Vagina (tissue), 2 donors: ENCODE measurements at regions not wholly inside any gene's neighbourhood (a gene's known extent, or its start where the extent isn't known, plus 50 kb on each side); places are given as distances from the start of the nearest gene placed in this dataset.

Experiments
- POLR2A ChIP-seq, 2 donors: fragments of 450-650 bp; IDR thresholded peaks; one replicate each; pipeline ENCODE4 v1.6.1; 2017; ENCODE audit warnings: antibody characterized with exemption in 2 of 2, mild to moderate bottlenecking in 2 of 2, moderate library complexity in 2 of 2
- POLR2AphosphoS5 ChIP-seq, 2 donors: sonication (generic); formaldehyde crosslinking; IDR thresholded peaks; one replicate each; pipeline ENCODE4 v1.9.0; 2017; ENCODE audit warnings: antibody characterized with exemption in 2 of 2, mild to moderate bottlenecking in 2 of 2, low read depth in 1 of 2; ENCODE audit not compliant: insufficient read depth in 1 of 2
- TF ChIP-seq, protein P1 (sequence below), 3 experiments: fragments of 450-650 bp in 2 of 3; fragments of 200-600 bp in 1 of 3; sonication (generic) in 1 of 3; IDR thresholded peaks; one replicate each; pipeline ENCODE4 v1.5.1; 2017 to 2019; ENCODE audit warnings: antibody characterized with exemption in 3 of 3, mild to moderate bottlenecking in 2 of 3, moderate library complexity in 2 of 3

DNA sequence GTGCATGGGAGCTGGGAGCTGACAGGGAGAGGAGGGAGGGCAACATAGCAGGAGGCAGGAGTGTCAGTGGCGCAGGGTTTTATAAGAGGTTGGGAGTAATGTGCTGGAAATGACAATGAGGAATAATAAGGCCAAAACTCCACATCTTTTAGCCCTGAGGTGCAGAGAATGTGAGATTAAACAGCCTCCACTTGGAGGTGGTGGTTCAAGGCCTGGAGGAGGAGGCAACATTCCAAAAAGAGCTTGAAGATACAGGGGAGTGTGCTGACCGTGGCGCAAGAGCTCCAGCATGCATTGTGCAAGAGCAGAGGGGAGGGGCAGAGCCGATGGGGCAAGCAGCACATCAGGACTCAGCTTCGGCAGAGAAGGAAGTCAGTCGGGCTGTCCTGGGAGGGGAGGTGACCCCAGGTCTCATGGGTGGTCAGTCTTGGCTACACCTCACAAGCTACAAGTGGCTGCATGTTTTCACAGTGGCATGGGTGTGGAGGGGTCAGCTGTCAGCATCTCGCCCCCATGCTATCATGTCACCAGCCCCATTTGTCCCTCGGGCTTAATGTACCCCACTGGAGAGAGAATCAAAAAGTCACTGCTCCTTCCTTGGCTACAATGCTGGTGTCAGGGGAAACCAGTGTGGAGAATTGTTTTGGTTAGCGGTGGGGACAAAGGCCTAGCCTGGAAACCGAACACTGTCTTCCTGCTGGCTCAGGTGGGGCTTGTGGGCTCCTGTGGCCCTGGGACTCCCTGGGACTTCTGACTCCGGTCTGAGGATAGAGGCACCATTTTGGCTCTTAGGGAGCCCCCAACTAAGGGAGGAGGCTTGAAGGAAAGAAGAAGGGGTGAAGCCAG lies 208.0 kb downstream of the ZFP36L2 start:
- TF ChIP-seq, protein P1, sequence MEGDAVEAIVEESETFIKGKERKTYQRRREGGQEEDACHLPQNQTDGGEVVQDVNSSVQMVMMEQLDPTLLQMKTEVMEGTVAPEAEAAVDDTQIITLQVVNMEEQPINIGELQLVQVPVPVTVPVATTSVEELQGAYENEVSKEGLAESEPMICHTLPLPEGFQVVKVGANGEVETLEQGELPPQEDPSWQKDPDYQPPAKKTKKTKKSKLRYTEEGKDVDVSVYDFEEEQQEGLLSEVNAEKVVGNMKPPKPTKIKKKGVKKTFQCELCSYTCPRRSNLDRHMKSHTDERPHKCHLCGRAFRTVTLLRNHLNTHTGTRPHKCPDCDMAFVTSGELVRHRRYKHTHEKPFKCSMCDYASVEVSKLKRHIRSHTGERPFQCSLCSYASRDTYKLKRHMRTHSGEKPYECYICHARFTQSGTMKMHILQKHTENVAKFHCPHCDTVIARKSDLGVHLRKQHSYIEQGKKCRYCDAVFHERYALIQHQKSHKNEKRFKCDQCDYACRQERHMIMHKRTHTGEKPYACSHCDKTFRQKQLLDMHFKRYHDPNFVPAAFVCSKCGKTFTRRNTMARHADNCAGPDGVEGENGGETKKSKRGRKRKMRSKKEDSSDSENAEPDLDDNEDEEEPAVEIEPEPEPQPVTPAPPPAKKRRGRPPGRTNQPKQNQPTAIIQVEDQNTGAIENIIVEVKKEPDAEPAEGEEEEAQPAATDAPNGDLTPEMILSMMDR (IDR thresholded peaks at IDR 0.05) = no peak
- TF ChIP-seq POLR2A (IDR thresholded peaks at IDR 0.05) (peak in 1 of 2 donors; percentile 38), POLR2AphosphoS5 (IDR thresholded peaks at IDR 0.05; ENCODE audit: insufficient read depth in 1 of 2, low read depth in 1 of 2) (peak; percentile 83 to 93)
